WERI-Rb-1 (cell line): ENCODE measurements at regions not wholly inside any gene's neighbourhood (a gene's known extent, or its start where the extent isn't known, plus 50 kb on each side); places are given as distances from the start of the nearest gene placed in this dataset.

ENCODE experiments used
- DNase-seq: peaks from one replicate; pipeline ENCODE4 v3.0.0-alpha.2; 2020
- H3K27ac ChIP-seq: fragments of 250-450 bp; sonication (Bioruptor Pico); 2 replicates; pipeline ENCODE4 v1.5.1; 2020; ENCODE audit warnings: mild to moderate bottlenecking, moderate library complexity
- H3K27me3 ChIP-seq: fragments of 250-450 bp; sonication (Bioruptor Pico); 2 replicates; pipeline ENCODE4 v1.5.1; 2021; ENCODE audit warnings: mild to moderate bottlenecking, low read depth, moderate library complexity; ENCODE audit not compliant: insufficient read depth, severe bottlenecking
- H3K36me3 ChIP-seq: fragments of 250-450 bp; sonication (Bioruptor Pico); 2 replicates; pipeline ENCODE4 v1.5.1; 2020; ENCODE audit warnings: mild to moderate bottlenecking, moderate library complexity
- H3K4me3 ChIP-seq: 2 replicates; pipeline ENCODE4 v1.5.1; 2011; ENCODE audit warnings: low read depth, mild to moderate bottlenecking, control low read depth, low read length
- H3K9me3 ChIP-seq: fragments of 250-450 bp; sonication (Bioruptor Pico); 2 replicates; pipeline ENCODE4 v1.5.1; 2021; ENCODE audit warnings: mild to moderate bottlenecking, moderate library complexity; ENCODE audit not compliant: severe bottlenecking
- TF ChIP-seq, protein P1 (sequence below): IDR thresholded peaks from 2 replicates; pipeline ENCODE4 v1.5.1; 2011; ENCODE audit warnings: low read depth, mild to moderate bottlenecking, control low read depth, inconsistent platforms, low read length

DNA sequence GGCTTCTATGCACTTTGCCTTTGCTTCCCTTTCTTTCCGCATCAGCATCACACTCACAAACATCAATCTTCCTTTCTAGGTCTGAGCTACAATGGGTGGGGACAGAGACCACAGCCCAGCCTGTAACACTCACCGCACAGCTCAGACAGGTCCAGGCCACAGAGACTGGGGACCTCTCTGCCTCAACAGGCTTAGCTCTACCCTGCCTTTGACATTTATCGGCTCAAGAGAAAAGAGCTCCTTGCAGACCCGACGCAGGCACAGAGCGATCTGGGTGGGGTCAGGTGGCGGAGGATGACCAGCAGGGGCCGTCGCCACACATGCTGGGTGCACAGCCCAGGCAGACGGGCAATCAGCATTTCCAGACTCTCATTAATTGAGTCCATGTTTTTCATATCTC, 837.3 kb downstream of the TBC1D22A start:
- H3K9me3 ChIP-seq, result no peaks in the 10 kb centered on the region
- H3K36me3 ChIP-seq, result no peaks in the 10 kb centered on the region
- no peaks in the 10 kb centered on the region for H3K27me3 ChIP-seq
- no peak overlapping the region for H3K27ac ChIP-seq
- no peak overlapping the region for H3K4me3 ChIP-seq
- peak; percentile 71 for DNase-seq
- TF ChIP-seq, protein P1, sequence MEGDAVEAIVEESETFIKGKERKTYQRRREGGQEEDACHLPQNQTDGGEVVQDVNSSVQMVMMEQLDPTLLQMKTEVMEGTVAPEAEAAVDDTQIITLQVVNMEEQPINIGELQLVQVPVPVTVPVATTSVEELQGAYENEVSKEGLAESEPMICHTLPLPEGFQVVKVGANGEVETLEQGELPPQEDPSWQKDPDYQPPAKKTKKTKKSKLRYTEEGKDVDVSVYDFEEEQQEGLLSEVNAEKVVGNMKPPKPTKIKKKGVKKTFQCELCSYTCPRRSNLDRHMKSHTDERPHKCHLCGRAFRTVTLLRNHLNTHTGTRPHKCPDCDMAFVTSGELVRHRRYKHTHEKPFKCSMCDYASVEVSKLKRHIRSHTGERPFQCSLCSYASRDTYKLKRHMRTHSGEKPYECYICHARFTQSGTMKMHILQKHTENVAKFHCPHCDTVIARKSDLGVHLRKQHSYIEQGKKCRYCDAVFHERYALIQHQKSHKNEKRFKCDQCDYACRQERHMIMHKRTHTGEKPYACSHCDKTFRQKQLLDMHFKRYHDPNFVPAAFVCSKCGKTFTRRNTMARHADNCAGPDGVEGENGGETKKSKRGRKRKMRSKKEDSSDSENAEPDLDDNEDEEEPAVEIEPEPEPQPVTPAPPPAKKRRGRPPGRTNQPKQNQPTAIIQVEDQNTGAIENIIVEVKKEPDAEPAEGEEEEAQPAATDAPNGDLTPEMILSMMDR, result peak; percentile 76

DNA sequence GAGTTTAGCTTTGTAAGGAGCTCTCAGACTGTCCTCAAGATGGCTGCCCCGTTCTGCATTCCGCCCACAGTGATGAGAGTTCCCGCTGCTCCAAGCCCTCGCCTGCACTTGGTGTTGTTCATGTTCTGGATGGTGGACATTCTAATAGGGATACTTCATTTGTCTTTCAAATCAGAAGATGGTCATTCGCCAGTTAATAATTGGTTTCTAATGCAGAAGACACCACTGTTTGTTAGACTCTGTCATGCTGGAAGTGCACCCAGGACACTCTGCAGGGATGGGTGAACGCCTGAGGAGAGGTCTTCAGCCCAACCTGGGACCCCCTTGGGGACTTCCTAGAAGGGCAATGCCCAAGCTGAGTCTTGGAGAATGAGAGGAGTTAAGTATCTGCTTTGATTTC, 836.4 kb downstream of the TBC1D22A start:
- TF ChIP-seq, protein P1, result no peak
- no peak overlapping the region for H3K27ac ChIP-seq
- H3K36me3 ChIP-seq, result no peaks in the 10 kb centered on the region
- no peak overlapping the region for H3K4me3 ChIP-seq
- no peaks in the 10 kb centered on the region for H3K9me3 ChIP-seq
- no peak for DNase-seq
- H3K27me3 ChIP-seq, result no peaks in the 10 kb centered on the region

DNA sequence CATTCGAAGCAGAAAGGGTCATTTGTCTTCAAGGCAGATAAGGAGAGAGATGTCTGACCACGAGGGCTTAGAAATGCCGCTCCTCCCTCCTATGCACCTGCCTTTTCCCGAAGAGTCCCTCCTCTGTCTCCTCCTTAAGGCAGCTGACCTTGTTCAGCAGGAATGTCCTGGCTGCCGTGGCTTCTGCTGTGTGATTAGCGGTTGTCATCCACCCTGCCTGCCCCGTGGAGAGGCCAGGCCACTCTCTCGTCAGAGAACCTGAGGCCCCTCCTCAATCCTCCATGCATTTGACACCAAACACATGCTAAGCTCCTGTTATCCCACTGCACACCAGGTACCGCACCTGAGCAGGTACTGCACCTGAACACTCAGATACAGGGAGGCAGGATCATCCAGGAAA, 834.6 kb downstream of the TBC1D22A start:
- H3K27ac ChIP-seq, result no peak overlapping the region
- H3K4me3 ChIP-seq, result no peak overlapping the region
- TF ChIP-seq, protein P1, result no peak
- no peak for DNase-seq
- no peaks in the 10 kb centered on the region for H3K9me3 ChIP-seq
- H3K27me3 ChIP-seq, result no peaks in the 10 kb centered on the region
- H3K36me3 ChIP-seq, result no peaks in the 10 kb centered on the region

DNA sequence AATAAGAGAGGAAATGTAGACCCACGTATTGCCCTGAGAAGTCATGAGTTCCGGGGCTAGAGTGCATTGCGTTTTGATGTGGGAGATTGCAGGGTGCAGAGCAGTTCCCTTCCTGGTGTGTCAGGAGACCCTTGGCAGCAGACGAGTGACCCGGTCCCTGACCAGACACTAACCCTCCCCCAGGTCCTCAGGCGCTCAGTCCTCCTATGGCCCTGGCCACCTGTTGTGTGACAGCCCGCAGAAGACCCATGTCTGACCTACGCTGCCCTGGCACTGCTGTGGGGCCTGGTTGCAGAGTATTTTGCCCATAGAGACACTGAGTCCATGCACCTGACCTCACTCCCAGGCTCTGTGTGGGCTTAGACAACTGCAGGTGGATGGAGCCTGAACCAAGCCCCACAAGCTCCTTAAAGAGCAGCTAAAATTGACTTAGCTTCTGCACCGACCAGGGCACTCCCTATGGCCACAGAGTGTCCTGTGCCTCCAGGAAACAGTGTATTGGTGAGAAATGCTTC, 833.8 kb downstream of the TBC1D22A start:
- Histone ChIP-seq H3K4me3 (no peak overlapping the region), H3K27me3 (no peaks in the 10 kb centered on the region), H3K9me3 (no peaks in the 10 kb centered on the region), H3K36me3 (no peaks in the 10 kb centered on the region), H3K27ac (no peak overlapping the region)
- TF ChIP-seq, protein P1, result no peak
- no peak for DNase-seq

DNA sequence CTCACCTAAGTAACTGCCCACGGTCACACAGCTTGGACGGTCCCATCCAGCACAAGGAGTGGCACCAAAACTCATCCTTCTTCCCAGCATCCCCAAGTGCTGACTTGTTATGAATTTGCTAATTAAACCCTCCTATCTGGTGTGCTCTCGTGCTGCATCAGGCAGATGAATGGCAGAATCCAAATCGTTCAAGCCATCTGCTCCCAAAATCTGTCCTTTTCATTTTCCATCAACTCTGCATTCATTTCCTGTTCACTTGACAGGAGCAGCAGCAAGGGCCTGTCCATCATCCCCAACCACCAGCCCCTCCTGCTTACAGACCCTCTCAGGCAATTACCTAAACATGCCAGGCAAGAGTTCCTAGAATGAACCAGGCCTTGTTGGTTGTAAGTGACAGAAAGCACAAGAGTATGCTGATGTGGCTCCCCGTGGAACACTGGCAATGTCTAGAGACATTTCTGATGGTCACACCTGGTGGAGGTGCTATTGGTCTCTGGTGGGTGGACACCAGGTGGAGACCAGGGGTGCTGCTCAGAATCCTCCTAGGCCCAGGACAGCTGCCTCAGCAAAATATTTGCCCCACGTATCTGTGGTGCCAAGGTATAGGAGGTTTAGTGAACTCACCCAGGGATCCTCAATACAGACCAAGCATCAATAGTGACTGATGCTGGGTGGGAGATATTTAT, 832.5 kb downstream of the TBC1D22A start:
- Histone ChIP-seq H3K27me3 (no peaks in the 10 kb centered on the region), H3K27ac (no peak overlapping the region), H3K9me3 (no peaks in the 10 kb centered on the region), H3K36me3 (no peaks in the 10 kb centered on the region), H3K4me3 (no peak overlapping the region)
- TF ChIP-seq, protein P1, result no peak
- no peak for DNase-seq

DNA sequence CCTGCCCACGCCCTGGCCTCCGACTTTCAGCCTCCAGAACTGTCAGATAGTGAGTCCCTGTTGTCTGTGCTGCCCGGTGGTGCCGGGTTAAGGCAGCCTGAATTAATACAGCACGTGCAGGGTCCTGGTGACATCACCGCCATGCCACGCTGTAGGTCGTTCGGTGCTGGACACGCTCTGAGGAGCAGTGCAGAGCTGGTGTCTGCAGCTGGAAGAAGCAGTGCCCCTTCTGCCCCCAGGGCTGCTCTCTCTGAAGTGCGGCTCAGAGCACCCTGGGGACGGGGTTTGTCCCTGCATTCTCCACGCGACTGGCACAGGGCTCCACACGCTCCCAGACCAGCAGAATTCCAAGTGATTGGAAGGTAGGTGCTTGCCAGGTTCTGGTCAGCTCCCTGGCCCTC, 831.5 kb downstream of the TBC1D22A start:
- Histone ChIP-seq H3K9me3 (no peaks in the 10 kb centered on the region), H3K27ac (no peak overlapping the region), H3K27me3 (no peaks in the 10 kb centered on the region), H3K36me3 (no peaks in the 10 kb centered on the region), H3K4me3 (no peak overlapping the region)
- DNase-seq, result no peak
- TF ChIP-seq, protein P1, result no peak
